HCT116 (cell line): ENCODE measurements at regions not wholly inside any gene's neighbourhood (a gene's known extent, or its start where the extent isn't known, plus 50 kb on each side); places are given as distances from the start of the nearest gene placed in this dataset.

Source experiments
- ATAC-seq: fragments of 200-7000 bp; cut with Tn5 transposase; 2 replicates; pipeline ENCODE4 v1.9.1; 2020; ENCODE audit warnings: mild to moderate bottlenecking, moderate library complexity
- BruUV-seq: library from RNA; stranded (reverse); fragments of 400-500 nt; replicated peaks from 2 replicates; lab custom pipeline; 2021; lab: Mats Ljungman, UMichigan
- CTCF ChIA-PET: fragments of 300-600 bp; sonication (Branson Sonifier 250); formaldehyde crosslinking; loops from one replicate; lab custom pipeline; 2021; ENCODE audit warnings: antibody characterized with exemption; lab: Charles Lee
- POLR2A ChIA-PET: fragments of 300-600, 350-600 bp; sonication (Branson Sonifier 250); formaldehyde crosslinking; loops from one replicate; lab custom pipeline; 2021; ENCODE audit warnings: antibody characterized with exemption; lab: Charles Lee
- RAD21 ChIA-PET, 2 experiments: fragments of 300-600 bp; sonication (Branson Sonifier 250); formaldehyde crosslinking; loops; one replicate each; lab custom pipeline; 2023; ENCODE audit warnings: low total read pairs in 2 of 2; ENCODE audit not compliant: uncharacterized antibody in 2 of 2, unreplicated experiment in 2 of 2, low non-redundant PET in 1 of 2; lab: Charles Lee
- DNase-seq: peaks from one replicate; pipeline ENCODE4 v3.0.0-alpha.2; 2010; ENCODE audit warnings: low read depth, low spot score
- H2AFZ ChIP-seq: fragments of 200-600 bp; shearing (Covaris generic), sonication (generic); 2 replicates; pipeline ENCODE4 v1.6.1; 2017; ENCODE audit warnings: low read depth, mixed run types, mixed read lengths, antibody characterized with exemption, low read length; ENCODE audit not compliant: poor library complexity, severe bottlenecking
- H3K27ac ChIP-seq: 2 replicates; pipeline ENCODE4 v1.5.1; 2012; ENCODE audit warnings: low read depth, low read length
- H3K27me3 ChIP-seq: fragments of 200-600 bp; sonication (generic); 2 replicates; pipeline ENCODE4 v1.6.1; 2016; ENCODE audit warnings: mixed run types, low read length, mixed read lengths; ENCODE audit not compliant: insufficient read depth
- H3K36me3 ChIP-seq, 2 experiments: fragments of 200-500 bp in 1 of 2; fragments of 200-600 bp in 1 of 2; sonication (Bioruptor generic) in 1 of 2; sonication (generic) in 1 of 2; 2 replicates each; pipeline versions ENCODE4 v1.5.1 to v1.6.1; 2014 to 2016; ENCODE audit warnings: low read length in 2 of 2, inconsistent platforms in 1 of 2, mixed read lengths in 1 of 2, mixed run types in 1 of 2; ENCODE audit not compliant: insufficient read depth in 2 of 2, control insufficient read depth in 1 of 2
- H3K4me1 ChIP-seq, 2 experiments: fragments of 200-600 bp in 1 of 2; sonication (generic) in 1 of 2; 2 replicates each; pipeline versions ENCODE4 v1.5.1 to v1.6.1; 2012 to 2017; ENCODE audit warnings: low read length in 2 of 2, inconsistent platforms in 1 of 2, mild to moderate bottlenecking in 1 of 2, mixed read lengths in 1 of 2, mixed run types in 1 of 2, moderate library complexity in 1 of 2; ENCODE audit not compliant: insufficient read depth in 2 of 2, control insufficient read depth in 1 of 2
- H3K4me2 ChIP-seq: fragments of 200-600 bp; sonication (generic); 2 replicates; pipeline ENCODE4 v1.6.1; 2017; ENCODE audit warnings: mixed run types, low read length, mixed read lengths
- H3K4me3 ChIP-seq, 2 experiments: fragments of 200-600 bp in 1 of 2; sonication (generic) in 1 of 2; replicated peaks in 1 of 2; 2 replicates each; pipeline ENCODE4 v1.5.1; 2011 to 2016; ENCODE audit warnings: low read length in 2 of 2, control low read depth in 1 of 2, low read depth in 1 of 2, mild to moderate bottlenecking in 1 of 2, mixed read lengths in 1 of 2, mixed run types in 1 of 2
- H3K79me2 ChIP-seq: fragments of 200-600 bp; sonication (generic); 2 replicates; pipeline ENCODE4 v1.6.1; 2017; ENCODE audit warnings: mild to moderate bottlenecking, mixed run types, low read length, moderate library complexity, mixed read lengths; ENCODE audit not compliant: insufficient read depth
- H3K9ac ChIP-seq: fragments of 200-600 bp; sonication (generic); 2 replicates; pipeline ENCODE4 v1.6.1; 2016; ENCODE audit warnings: low read length, mixed read lengths
- H3K9me2 ChIP-seq: fragments of 200-600 bp; sonication (generic), shearing (Covaris generic); 2 replicates; pipeline ENCODE4 v1.6.1; 2017; ENCODE audit warnings: mixed run types, mild to moderate bottlenecking, moderate library complexity; ENCODE audit not compliant: insufficient read depth
- H3K9me3 ChIP-seq, 2 experiments: fragments of 200-500 bp in 1 of 2; fragments of 200-600 bp in 1 of 2; sonication (Bioruptor generic) in 1 of 2; sonication (generic) in 1 of 2; 2 replicates each; pipeline ENCODE4 v1.6.1; 2014 to 2017; ENCODE audit warnings: low read length in 2 of 2, mixed read lengths in 2 of 2, inconsistent platforms in 1 of 2, low read depth in 1 of 2, mild to moderate bottlenecking in 1 of 2, mixed run types in 1 of 2, moderate library complexity in 1 of 2; ENCODE audit not compliant: control insufficient read depth in 1 of 2, insufficient read depth in 1 of 2
- H4K20me1 ChIP-seq: fragments of 200-600 bp; sonication (generic), shearing (Covaris generic); 2 replicates; pipeline ENCODE4 v1.6.1; 2017; ENCODE audit warnings: mixed run types, mild to moderate bottlenecking, moderate library complexity; ENCODE audit not compliant: insufficient read depth
- ATF3 ChIP-seq: IDR thresholded peaks from 2 replicates; pipeline ENCODE4 v1.6.1; 2012
- CBX3 ChIP-seq: IDR thresholded peaks from 2 replicates; pipeline ENCODE4 v1.6.1; 2012; ENCODE audit warnings: low read depth
- CTCF ChIP-seq, 3 experiments: fragments of 200-600 bp in 1 of 3; sonication (generic) in 1 of 3; IDR thresholded peaks in 2 of 3; conservative IDR thresholded peaks in 1 of 3; 2 replicates each; pipeline ENCODE4 v1.5.1; 2012 to 2017; ENCODE audit warnings: low read depth in 2 of 3, low read length in 2 of 3, antibody characterized with exemption in 1 of 3, borderline replicate concordance in 1 of 3, control low read depth in 1 of 3, mild to moderate bottlenecking in 1 of 3, mixed read lengths in 1 of 3, mixed run types in 1 of 3, moderate library complexity in 1 of 3; ENCODE audit not compliant: insufficient read depth in 1 of 3
- EGR1 ChIP-seq: IDR thresholded peaks from 2 replicates; pipeline ENCODE4 v1.6.1; 2012; ENCODE audit warnings: low read depth
- ELF1 ChIP-seq: IDR thresholded peaks from 2 replicates; pipeline ENCODE4 v1.6.1; 2012; ENCODE audit warnings: low read depth, borderline replicate concordance
- EZH2phosphoT487 ChIP-seq: fragments of 200-600 bp; IDR thresholded peaks from 2 replicates; pipeline ENCODE4 v1.6.1; 2018; ENCODE audit warnings: antibody characterized with exemption, borderline replicate concordance
- JUND ChIP-seq: IDR thresholded peaks from 2 replicates; pipeline ENCODE4 v1.6.1; 2012
- POLR2A ChIP-seq: IDR thresholded peaks from 2 replicates; pipeline ENCODE4 v1.7.0; 2011; ENCODE audit warnings: borderline replicate concordance; ENCODE audit not compliant: insufficient read depth, insufficient read length; ENCODE audit errors: extremely low read depth
- RAD21 ChIP-seq: IDR thresholded peaks from 2 replicates; pipeline ENCODE4 v1.6.1; 2012; ENCODE audit warnings: low read depth, mild to moderate bottlenecking
- SIN3A ChIP-seq: IDR thresholded peaks from 2 replicates; pipeline ENCODE4 v1.6.1; 2012; ENCODE audit warnings: low read depth
- SP1 ChIP-seq: IDR thresholded peaks from 2 replicates; pipeline ENCODE4 v1.6.1; 2012; ENCODE audit warnings: low read depth
- SRF ChIP-seq: IDR thresholded peaks from 2 replicates; pipeline ENCODE4 v1.6.1; 2012; ENCODE audit warnings: low read depth
- TCF7L2 ChIP-seq: IDR thresholded peaks from 2 replicates; pipeline ENCODE4 v1.7.0; 2011; ENCODE audit warnings: borderline replicate concordance, inconsistent platforms; ENCODE audit not compliant: insufficient read depth, insufficient read length; ENCODE audit errors: extremely low read depth
- ZFX ChIP-seq: fragments of 450-650 bp; IDR thresholded peaks from 2 replicates; pipeline ENCODE4 v1.6.1; 2017
- intact Hi-C: fragments of 100-400 bp; cut with micrococcal nuclease; formaldehyde crosslinking; loops from 2 replicates; pipeline ENCODE4 v1.10.0; 2022
- TF ChIP-seq, protein P1 (sequence below): IDR thresholded peaks from 2 replicates; pipeline ENCODE4 v1.6.1; 2012

GRCh38 chr1:112188611-112189010 lies 199.1 kb upstream of the KCND3 start:
- H2AFZ ChIP-seq = no peak overlapping the region
- ChIA-PET POLR2A (no interaction called here), CTCF (no interaction called here), RAD21 (no interaction called here)
- H4K20me1 ChIP-seq = no peaks in the 10 kb centered on the region
- H3K27ac ChIP-seq = no peak overlapping the region
- no peak overlapping the region for H3K9ac ChIP-seq
- no peaks in the 10 kb centered on the region for H3K9me3 ChIP-seq
- DNase-seq (no peak), ATAC-seq (no peak)
- H3K4me2 ChIP-seq = no peak overlapping the region
- H3K4me3 ChIP-seq = no peak overlapping the region
- TF ChIP-seq TCF7L2 (no peak), SIN3A (no peak), JUND (no peak), CTCF (IDR thresholded peaks at IDR 0.05 in 2 of 3, conservative IDR thresholded peaks at IDR 0.05 in 1 of 3; ENCODE audit: borderline replicate concordance in 1 of 3, insufficient read depth in 1 of 3, low read depth in 2 of 3, low read length in 2 of 3) (no peak), RAD21 (no peak), EGR1 (no peak), ATF3 (no peak), EZH2phosphoT487 (no peak), SRF (no peak), CBX3 (no peak), ELF1 (no peak), ZFX (no peak), SP1 (no peak), POLR2A (no peak)
- TF ChIP-seq, protein P1, sequence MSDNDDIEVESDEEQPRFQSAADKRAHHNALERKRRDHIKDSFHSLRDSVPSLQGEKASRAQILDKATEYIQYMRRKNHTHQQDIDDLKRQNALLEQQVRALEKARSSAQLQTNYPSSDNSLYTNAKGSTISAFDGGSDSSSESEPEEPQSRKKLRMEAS = no peak
- no peaks in the 10 kb centered on the region for H3K36me3 ChIP-seq
- no peaks in the 10 kb centered on the region for H3K4me1 ChIP-seq
- H3K79me2 ChIP-seq = no peaks in the 10 kb centered on the region
- no TSS peak for BruUV-seq
- no peaks in the 10 kb centered on the region for H3K9me2 ChIP-seq
- intact Hi-C loops = no loop called here
- H3K27me3 ChIP-seq = peaks cover 54% of the 10 kb centered on the region
